Activated naive CD4-positive, alpha-beta T cell treated with anti-CD3 and anti-CD28 coated beads for 36 hours (primary cell): ENCODE measurements at regions not wholly inside any gene's neighbourhood (a gene's known extent, or its start where the extent isn't known, plus 50 kb on each side); places are given as distances from the start of the nearest gene placed in this dataset.
"Not testable (repeated sequence)": the region's sequence is repeated elsewhere in the genome, so short reads cannot be mapped to it uniquely, and the experiment has no call there.

Experiments used
- CTCF ChIA-PET: fragments of 350-600 bp; sonication (Branson Sonifier 250); formaldehyde crosslinking; loops from one replicate; lab custom pipeline; 2021; ENCODE audit warnings: antibody characterized with exemption; lab: Charles Lee
- DNase-seq: peaks from one replicate; pipeline ENCODE4 v3.0.0-alpha.2; 2020
- H3K27ac Mint-ChIP-seq: one replicate; pipeline ENCODE4 v1.8.0; 2021; ENCODE audit warnings: mild to moderate bottlenecking, mixed read lengths
- H3K27me3 Mint-ChIP-seq: one replicate; pipeline ENCODE4 v1.8.0; 2021; ENCODE audit warnings: low read depth, mixed read lengths
- H3K36me3 Mint-ChIP-seq: one replicate; pipeline ENCODE4 v1.8.0; 2021; ENCODE audit warnings: low read depth, mixed read lengths
- H3K4me1 Mint-ChIP-seq: one replicate; pipeline ENCODE4 v1.8.0; 2021; ENCODE audit warnings: low read depth, mixed read lengths
- H3K4me3 Mint-ChIP-seq: one replicate; pipeline ENCODE4 v1.8.0; 2021; ENCODE audit warnings: mild to moderate bottlenecking, moderate library complexity, mixed read lengths
- H3K9me3 Mint-ChIP-seq: one replicate; pipeline ENCODE4 v1.8.0; 2021; ENCODE audit warnings: mixed read lengths
- intact Hi-C: fragments of 100-400 bp; cut with micrococcal nuclease; formaldehyde crosslinking; loops from one replicate; pipeline ENCODE4 v1.15.1; 2023

- H3K36me3 Mint-ChIP-seq, CTCF ChIA-PET, H3K27ac Mint-ChIP-seq, H3K9me3 Mint-ChIP-seq, H3K4me1 Mint-ChIP-seq, H3K4me3 Mint-ChIP-seq, intact Hi-C loops, DNase-seq, H3K27me3 Mint-ChIP-seq: not testable (repeated sequence)
Observed at GRCh38 chr10:109757670-109758069, 165.6 kb downstream of the XPNPEP1 start.

- CTCF ChIA-PET, result no interaction called here
- Mint-ChIP-seq H3K9me3 (no peaks in the 10 kb centered on the region), H3K4me3 (no peak overlapping the region), H3K27ac (no peak overlapping the region), H3K4me1 (no peaks in the 10 kb centered on the region), H3K27me3 (no peaks in the 10 kb centered on the region), H3K36me3 (no peaks in the 10 kb centered on the region)
- intact Hi-C loops, result no loop called here
- no peak for DNase-seq
Observed at GRCh38 chr10:109746861-109747260, 176.4 kb downstream of the XPNPEP1 start.

DNA sequence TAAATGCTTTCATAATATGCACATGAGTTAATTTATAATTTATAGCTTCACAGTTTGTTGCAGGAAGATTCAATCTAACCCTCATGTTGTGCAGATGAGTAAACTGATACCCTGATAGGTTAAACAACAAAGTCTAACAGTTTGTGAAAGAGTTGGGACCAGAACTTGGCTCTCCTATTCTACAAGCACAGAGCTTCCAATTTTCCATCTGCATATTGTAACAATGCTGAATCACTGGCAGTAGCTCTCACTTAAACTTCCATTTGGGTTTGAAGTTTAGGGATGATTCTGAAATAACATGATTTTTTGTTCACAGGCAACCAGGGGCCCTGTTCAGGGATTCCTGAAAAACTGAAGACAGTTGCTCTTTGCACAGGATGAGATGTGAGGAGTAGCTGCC is 179.3 kb downstream of the XPNPEP1 start:
- Mint-ChIP-seq H3K4me1 (no peaks in the 10 kb centered on the region), H3K36me3 (no peaks in the 10 kb centered on the region), H3K4me3 (no peak overlapping the region), H3K27me3 (peaks cover 9% of the 10 kb centered on the region), H3K9me3 (no peaks in the 10 kb centered on the region), H3K27ac (no peak overlapping the region)
- CTCF ChIA-PET, result no interaction called here
- no peak for DNase-seq
- intact Hi-C loops, result no loop called here

GRCh38 chr10:109743574-109743973 is 179.7 kb downstream of the XPNPEP1 start:
- CTCF ChIA-PET, result no interaction called here
- Mint-ChIP-seq H3K4me3 (no peak overlapping the region), H3K27ac (no peak overlapping the region), H3K36me3 (no peaks in the 10 kb centered on the region), H3K9me3 (no peaks in the 10 kb centered on the region), H3K4me1 (no peaks in the 10 kb centered on the region), H3K27me3 (peaks cover 9% of the 10 kb centered on the region)
- DNase-seq, result no peak
- intact Hi-C loops, result no loop called here

DNA sequence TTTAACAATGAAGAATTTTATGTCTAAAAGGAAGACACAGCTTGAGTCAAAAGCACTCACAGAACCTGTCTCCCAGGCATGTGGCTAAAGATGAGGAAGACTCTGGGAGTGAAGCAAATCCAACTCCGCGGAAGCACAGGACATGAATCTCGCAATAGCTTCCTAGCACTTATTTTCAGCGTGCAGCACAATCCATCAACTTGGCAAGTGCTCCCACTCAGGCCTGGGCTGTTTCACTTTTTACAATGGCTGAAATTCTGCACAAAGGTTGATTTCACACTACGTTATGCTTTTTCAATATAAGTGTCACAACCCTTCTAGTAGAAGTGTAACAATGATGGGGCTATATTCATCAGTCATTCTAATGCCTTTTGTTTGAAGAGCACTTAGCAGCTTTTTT is 180.2 kb downstream of the XPNPEP1 start:
- CTCF ChIA-PET, result no interaction called here
- peaks cover 9% of the 10 kb centered on the region for H3K27me3 Mint-ChIP-seq
- no peak for DNase-seq
- intact Hi-C loops, result no loop called here
- H3K36me3 Mint-ChIP-seq, result no peaks in the 10 kb centered on the region
- H3K27ac Mint-ChIP-seq, result no peak overlapping the region
- H3K4me1 Mint-ChIP-seq, result no peaks in the 10 kb centered on the region
- H3K9me3 Mint-ChIP-seq, result no peaks in the 10 kb centered on the region
- no peak overlapping the region for H3K4me3 Mint-ChIP-seq

GRCh38 chr10:109741712-109742111 is 181.6 kb downstream of the XPNPEP1 start:
- no peaks in the 10 kb centered on the region for H3K36me3 Mint-ChIP-seq
- H3K27me3 Mint-ChIP-seq, result peaks cover 9% of the 10 kb centered on the region
- intact Hi-C loops, result no loop called here
- no peak overlapping the region for H3K27ac Mint-ChIP-seq
- H3K9me3 Mint-ChIP-seq, result no peaks in the 10 kb centered on the region
- no peak overlapping the region for H3K4me3 Mint-ChIP-seq
- CTCF ChIA-PET, result no interaction called here
- H3K4me1 Mint-ChIP-seq, result no peaks in the 10 kb centered on the region
- no peak for DNase-seq

GRCh38 chr10:109740436-109740835 is 182.9 kb downstream of the XPNPEP1 start:
- Mint-ChIP-seq H3K27me3 (peaks cover 11% of the 10 kb centered on the region), H3K4me1 (no peaks in the 10 kb centered on the region), H3K4me3 (no peak overlapping the region), H3K9me3 (no peaks in the 10 kb centered on the region), H3K27ac (no peak overlapping the region), H3K36me3 (no peaks in the 10 kb centered on the region)
- CTCF ChIA-PET, result no interaction called here
- no peak for DNase-seq
- intact Hi-C loops, result no loop called here

DNA sequence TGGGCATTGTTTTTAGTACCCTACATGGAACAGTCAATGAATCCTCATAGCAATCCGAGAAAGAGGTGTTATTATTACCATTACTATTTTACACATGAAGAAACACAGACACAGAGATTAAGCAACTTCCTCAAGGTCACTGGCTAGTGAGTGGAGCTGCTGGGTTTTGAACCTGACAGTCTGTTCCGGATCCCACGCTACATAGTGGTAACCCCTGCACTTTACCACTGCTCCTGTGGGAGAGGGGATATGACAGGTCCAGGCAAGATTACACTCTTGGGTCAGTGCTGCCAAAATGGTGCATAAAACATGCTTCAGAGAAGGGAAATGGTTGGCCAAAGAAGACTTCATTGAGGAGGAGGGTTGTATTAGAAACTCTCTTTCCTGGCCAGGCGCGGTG is 185.7 kb downstream of the XPNPEP1 start:
- DNase-seq, result no peak
- no peak overlapping the region for H3K27ac Mint-ChIP-seq
- no peaks in the 10 kb centered on the region for H3K36me3 Mint-ChIP-seq
- peaks cover 11% of the 10 kb centered on the region for H3K27me3 Mint-ChIP-seq
- H3K9me3 Mint-ChIP-seq, result no peaks in the 10 kb centered on the region
- H3K4me3 Mint-ChIP-seq, result no peak overlapping the region
- intact Hi-C loops, result no loop called here
- H3K4me1 Mint-ChIP-seq, result no peaks in the 10 kb centered on the region
- CTCF ChIA-PET, result no interaction called here

DNA sequence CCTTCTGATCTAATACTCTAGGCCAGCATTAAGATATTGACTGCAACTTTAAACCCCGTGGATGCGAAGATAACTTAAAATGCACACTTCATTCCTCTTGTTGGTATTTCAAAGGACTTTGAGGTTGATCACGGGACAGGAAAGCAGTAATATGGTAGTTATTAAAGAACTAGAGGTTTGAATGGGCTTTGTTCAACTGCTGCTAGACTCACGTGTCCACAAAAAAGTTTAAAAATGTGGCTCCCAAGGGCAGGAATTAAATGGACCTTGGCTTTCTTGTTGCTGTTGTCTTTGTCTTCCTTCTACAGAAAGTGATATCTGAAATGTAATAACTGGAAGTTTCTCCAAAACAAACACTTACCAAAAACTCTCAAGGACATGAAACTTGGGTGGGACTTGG is 186.3 kb downstream of the XPNPEP1 start:
- peaks cover 11% of the 10 kb centered on the region for H3K27me3 Mint-ChIP-seq
- intact Hi-C loops, result no loop called here
- no peaks in the 10 kb centered on the region for H3K4me1 Mint-ChIP-seq
- H3K27ac Mint-ChIP-seq, result no peak overlapping the region
- CTCF ChIA-PET, result no interaction called here
- no peaks in the 10 kb centered on the region for H3K9me3 Mint-ChIP-seq
- DNase-seq, result no peak
- H3K4me3 Mint-ChIP-seq, result no peak overlapping the region
- no peaks in the 10 kb centered on the region for H3K36me3 Mint-ChIP-seq

GRCh38 chr10:109735776-109736175 is 187.5 kb downstream of the XPNPEP1 start:
- Mint-ChIP-seq H3K4me1 (no peaks in the 10 kb centered on the region), H3K4me3 (no peak overlapping the region), H3K27me3 (peaks cover 11% of the 10 kb centered on the region), H3K36me3 (no peaks in the 10 kb centered on the region), H3K27ac (no peak overlapping the region), H3K9me3 (no peaks in the 10 kb centered on the region)
- DNase-seq, result no peak
- CTCF ChIA-PET, result no interaction called here
- intact Hi-C loops, result no loop called here

DNA sequence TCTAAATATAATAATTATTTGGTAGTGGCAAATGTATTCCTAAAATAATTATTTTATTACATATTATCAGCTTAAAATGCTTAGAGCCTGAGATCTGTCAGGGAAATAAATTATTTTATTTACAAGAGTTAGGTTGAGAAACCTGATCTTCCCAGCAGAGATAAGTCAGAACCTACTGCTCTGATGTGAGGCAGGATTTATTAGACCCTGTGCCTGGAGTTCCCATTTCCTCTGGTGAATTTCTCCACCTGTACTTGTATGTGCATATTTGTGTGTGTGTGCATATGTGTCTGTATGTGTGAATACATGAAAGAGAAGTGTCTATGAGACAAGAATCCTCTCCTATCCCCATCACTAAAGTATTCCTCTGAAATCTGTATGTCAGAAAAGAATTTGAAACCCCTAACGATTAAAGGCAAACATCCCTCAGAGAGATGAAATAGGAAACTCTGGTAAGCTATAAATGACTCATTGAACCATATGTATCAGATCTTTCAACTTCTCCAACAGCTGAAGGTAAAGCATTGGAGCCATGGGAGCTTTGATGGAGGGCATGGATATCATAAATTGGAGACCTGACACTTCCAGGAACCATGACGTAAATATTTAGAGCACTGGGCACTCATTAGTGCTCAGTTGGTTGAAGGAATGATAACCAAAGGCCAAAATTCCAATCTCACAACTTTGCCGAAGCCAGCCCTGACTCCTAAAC is 190.9 kb downstream of the XPNPEP1 start:
- DNase-seq, result no peak
- intact Hi-C loops, result no loop called here
- Mint-ChIP-seq H3K36me3 (no peaks in the 10 kb centered on the region), H3K27me3 (peaks cover 5% of the 10 kb centered on the region), H3K4me3 (no peak overlapping the region), H3K27ac (no peak overlapping the region), H3K9me3 (no peaks in the 10 kb centered on the region), H3K4me1 (no peaks in the 10 kb centered on the region)
- CTCF ChIA-PET, result no interaction called here

DNA sequence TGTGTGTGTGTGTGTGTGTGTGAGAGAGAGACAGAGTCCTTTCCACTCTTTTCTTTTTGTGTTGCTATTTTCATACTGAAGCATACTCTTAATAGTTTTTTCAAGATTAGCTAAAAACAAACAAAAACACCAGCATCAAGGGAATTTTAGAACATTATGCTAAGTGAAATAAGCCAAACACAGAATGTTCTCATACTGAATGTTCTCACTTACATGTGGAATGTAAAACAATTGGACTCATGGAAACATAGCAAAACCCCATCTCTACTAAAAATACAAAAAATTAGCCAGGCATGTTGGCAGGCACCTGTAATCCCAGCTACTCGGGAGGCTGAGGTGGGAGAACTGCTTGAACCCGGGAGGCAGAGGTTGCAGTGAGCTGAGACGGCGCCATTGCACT is 193.4 kb downstream of the XPNPEP1 start:
- CTCF ChIA-PET, H3K4me1 Mint-ChIP-seq: not testable (repeated sequence)

DNA sequence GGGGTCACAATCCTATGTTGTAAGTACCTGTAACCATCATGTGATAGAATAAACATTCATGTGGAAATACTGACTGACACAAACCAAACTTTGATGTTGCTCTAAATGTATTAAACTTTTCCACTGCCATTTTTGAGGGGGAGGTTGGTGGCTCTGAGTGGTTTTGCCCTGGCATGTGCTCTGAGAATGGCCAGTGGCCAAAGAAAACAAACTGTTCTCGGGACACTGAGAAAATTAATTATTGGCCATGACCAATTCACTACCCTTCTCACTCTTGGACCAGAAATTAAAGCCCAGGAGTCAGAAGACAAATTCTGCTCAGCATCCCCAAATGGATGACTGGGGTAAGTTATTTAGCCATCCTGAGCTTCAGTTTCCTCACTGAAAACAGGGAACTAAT is 195.9 kb downstream of the XPNPEP1 start:
- intact Hi-C loops, result no loop called here
- Mint-ChIP-seq H3K4me3 (no peak overlapping the region), H3K27ac (no peak overlapping the region), H3K36me3 (no peaks in the 10 kb centered on the region), H3K4me1 (no peaks in the 10 kb centered on the region), H3K27me3 (peaks cover 3% of the 10 kb centered on the region), H3K9me3 (no peaks in the 10 kb centered on the region)
- DNase-seq, result no peak
- CTCF ChIA-PET, result no interaction called here

More for the DNA sequence above, 193.4 kb downstream of the XPNPEP1 start:
- H3K27ac Mint-ChIP-seq, H3K9me3 Mint-ChIP-seq, H3K36me3 Mint-ChIP-seq, H3K27me3 Mint-ChIP-seq, DNase-seq, intact Hi-C loops, H3K4me3 Mint-ChIP-seq: not testable (repeated sequence)
